HepG2 (cell line): ENCODE measurements at regions not wholly inside any gene's neighbourhood (a gene's known extent, or its start where the extent isn't known, plus 50 kb on each side); places are given as distances from the start of the nearest gene placed in this dataset.

Experiments used
- ARID5B ChIP-seq: IDR thresholded peaks from 2 replicates; pipeline ENCODE4 v1.4.0; 2020; ENCODE audit warnings: mild to moderate bottlenecking, missing genetic modification reagents
- MIXL1 ChIP-seq: IDR thresholded peaks from 2 replicates; pipeline ENCODE4 v1.6.1; 2016
- REL ChIP-seq: sonication (generic); formaldehyde crosslinking; conservative IDR thresholded peaks from 2 replicates; pipeline ENCODE4 v1.8.0; 2022; ENCODE audit warnings: mild to moderate bottlenecking, missing genetic modification reagents, moderate library complexity
- WIZ ChIP-seq: sonication (generic); formaldehyde crosslinking; IDR thresholded peaks from 2 replicates; pipeline ENCODE4 v1.5.1; 2020; ENCODE audit warnings: mild to moderate bottlenecking, missing genetic modification reagents
- ZBTB39 ChIP-seq: sonication (generic); formaldehyde crosslinking; IDR thresholded peaks from 2 replicates; pipeline ENCODE4 v1.5.0; 2020; ENCODE audit warnings: missing genetic modification reagents
- ZBTB49 ChIP-seq: sonication (generic); formaldehyde crosslinking; IDR thresholded peaks from 2 replicates; pipeline ENCODE4 v1.4.0; 2020; ENCODE audit warnings: missing genetic modification reagents, borderline replicate concordance
- ZNF629 ChIP-seq: sonication (generic); formaldehyde crosslinking; conservative IDR thresholded peaks from 2 replicates; pipeline ENCODE4 v1.5.0; 2020; ENCODE audit warnings: missing genetic modification reagents

GRCh38 chr20:40255365-40255764, 433.7 kb downstream of the MAFB start (continued):
- TF ChIP-seq ARID5B (no peak), ZBTB39 (no peak), ZNF629 (CRISPR knock-in tag) (no peak), REL (CRISPR knock-in tag) (no peak), ZBTB49 (CRISPR knock-in tag) (no peak), WIZ (no peak), MIXL1 (CRISPR knock-in tag) (no peak)
